ENCODE measurements at regions not wholly inside any gene's neighbourhood (a gene's known extent, or its start where the extent isn't known, plus 50 kb on each side); places are given as distances from the start of the nearest gene placed in this dataset.

GRCh38 chrX:147602176-147602696 lies 309.5 kb upstream of the FMR1 start:
- Histone ChIP-seq H2BK5ac (ENCODE audit: insufficient read length, low read length) (no peak overlapping the region), H3K79me2 (ENCODE audit: insufficient read depth, low read length) (no peaks in the 10 kb centered on the region), H3K23me2 (ENCODE audit: insufficient read length, low read depth, low read length, poor library complexity, severe bottlenecking) (no peaks in the 10 kb centered on the region), H3K23ac (ENCODE audit: insufficient read length, low read depth, low read length) (no peak overlapping the region), H2AK5ac (ENCODE audit: insufficient read length, low read length) (no peak overlapping the region), H4K91ac (ENCODE audit: insufficient read length, low read depth, low read length) (no peak overlapping the region), H2BK12ac (ENCODE audit: insufficient read length, low read depth, low read length) (no peak overlapping the region), H3K79me1 (ENCODE audit: insufficient read depth, low read depth, low read length, poor library complexity, severe bottlenecking) (no peaks in the 10 kb centered on the region), H3T11ph (ENCODE audit: low read length) (no peak overlapping the region), H2BK120ac (ENCODE audit: low read depth, low read length, poor library complexity, severe bottlenecking) (no peak overlapping the region), H2BK15ac (ENCODE audit: low read depth, low read length) (no peak overlapping the region), H3K4me1 (ENCODE audit: insufficient read depth, low read length) (no peaks in the 10 kb centered on the region), H2AFZ (ENCODE audit: low read length) (no peak overlapping the region), H3K4ac (ENCODE audit: low read depth, low read length) (no peak overlapping the region), H3K18ac (ENCODE audit: insufficient read length, low read depth, low read length) (no peak overlapping the region), H3K4me2 (ENCODE audit: insufficient read depth, insufficient read length, low read length) (no peak overlapping the region), H4K8ac (replicated peaks; ENCODE audit: insufficient read length, low read depth, low read length) (no peak overlapping the region), H3K9ac (ENCODE audit: extremely low read depth, insufficient read length, low read length) (no peak overlapping the region), H3K9me3 (ENCODE audit: control insufficient read depth, low read depth, low read length) (peaks cover 36% of the 10 kb centered on the region), H3K14ac (ENCODE audit: insufficient read depth, low read length) (no peak overlapping the region), H3K56ac (ENCODE audit: insufficient read length, low read depth, low read length) (no peak overlapping the region), H4K5ac (ENCODE audit: insufficient read length, low read depth, low read length) (no peak overlapping the region), H3K27ac (ENCODE audit: insufficient read length, low read depth, low read length) (no peak overlapping the region), H4K20me1 (ENCODE audit: control insufficient read depth, insufficient read depth, insufficient read length) (no peaks in the 10 kb centered on the region), H3K27me3 (ENCODE audit: insufficient read depth, low read length) (no peaks in the 10 kb centered on the region), H2BK20ac (ENCODE audit: low read depth, low read length, poor library complexity, severe bottlenecking) (no peak overlapping the region)
- TF ChIP-seq, protein P1, sequence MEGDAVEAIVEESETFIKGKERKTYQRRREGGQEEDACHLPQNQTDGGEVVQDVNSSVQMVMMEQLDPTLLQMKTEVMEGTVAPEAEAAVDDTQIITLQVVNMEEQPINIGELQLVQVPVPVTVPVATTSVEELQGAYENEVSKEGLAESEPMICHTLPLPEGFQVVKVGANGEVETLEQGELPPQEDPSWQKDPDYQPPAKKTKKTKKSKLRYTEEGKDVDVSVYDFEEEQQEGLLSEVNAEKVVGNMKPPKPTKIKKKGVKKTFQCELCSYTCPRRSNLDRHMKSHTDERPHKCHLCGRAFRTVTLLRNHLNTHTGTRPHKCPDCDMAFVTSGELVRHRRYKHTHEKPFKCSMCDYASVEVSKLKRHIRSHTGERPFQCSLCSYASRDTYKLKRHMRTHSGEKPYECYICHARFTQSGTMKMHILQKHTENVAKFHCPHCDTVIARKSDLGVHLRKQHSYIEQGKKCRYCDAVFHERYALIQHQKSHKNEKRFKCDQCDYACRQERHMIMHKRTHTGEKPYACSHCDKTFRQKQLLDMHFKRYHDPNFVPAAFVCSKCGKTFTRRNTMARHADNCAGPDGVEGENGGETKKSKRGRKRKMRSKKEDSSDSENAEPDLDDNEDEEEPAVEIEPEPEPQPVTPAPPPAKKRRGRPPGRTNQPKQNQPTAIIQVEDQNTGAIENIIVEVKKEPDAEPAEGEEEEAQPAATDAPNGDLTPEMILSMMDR (conservative IDR thresholded peaks at IDR 0.05) = 0 out of 3 replicates have a peak, but pooled peaks have one; percentile 15
- Mint-ChIP-seq H3K36me3 (ENCODE audit: insufficient read depth in 1 of 3, low read depth in 3 of 3) (peaks cover 0 to 3% (median 0%) of the 10 kb centered on the region in 3 experiments; a peak in 1 of 7 replicates), H3K9me3 (peaks cover 38 to 59% of the 10 kb centered on the region in 2 experiments), H3K27ac (no peak overlapping the region), H3K4me3 (no peak overlapping the region), H3K4me1 (no peaks in the 10 kb centered on the region), H3K27me3 (ENCODE audit: low read depth) (peaks cover 13% of the 10 kb centered on the region)
- no peak for DNase-seq
- WGBS (ENCODE audit: extremely low coverage, insufficient read length, low lambda C conversion rate) = no CpG with 5 or more reads among the region's 3 CpGs

Data from H9 (cell line).